ENCODE measurements at regions not wholly inside any gene's neighbourhood (a gene's known extent, or its start where the extent isn't known, plus 50 kb on each side); places are given as distances from the start of the nearest gene placed in this dataset.

DNA sequence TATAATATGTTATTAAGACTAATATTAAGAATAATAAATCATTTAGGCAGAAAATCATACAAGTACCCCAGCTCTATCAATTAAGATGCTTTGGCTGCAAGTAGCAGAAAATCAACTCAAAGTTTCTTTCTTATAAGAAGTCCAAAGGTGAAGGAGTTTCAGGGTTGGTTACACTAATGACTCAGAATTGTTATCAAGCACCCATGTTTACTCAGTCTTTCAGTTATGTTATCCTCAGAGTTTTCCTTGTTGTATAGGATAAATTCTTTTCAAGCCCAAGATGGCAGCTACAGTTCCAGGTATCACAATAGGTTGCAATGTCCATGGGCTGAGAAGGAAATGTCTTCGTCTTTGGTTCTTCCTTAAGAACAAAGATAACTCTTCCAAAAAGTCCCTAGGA is 163.6 kb downstream of the TNFSF18 start:
- no peak for DNase-seq (ENCODE audit: low read depth in 2 of 2)

GRCh38 chr1:172893146-172893841 is 157.4 kb downstream of the TNFSF18 start:
- DNase-seq (ENCODE audit: low read depth in 2 of 2) = no peak

- DNase-seq (ENCODE audit: low read depth in 2 of 2) = no peak
These were observed 156.2 kb downstream of the TNFSF18 start for GRCh38 chr1:172894349-172895049.

- DNase-seq (ENCODE audit: low read depth in 2 of 2) = no peak
These were observed 155.7 kb downstream of the TNFSF18 start for GRCh38 chr1:172895050-172895460.

GRCh38 chr1:172895761-172896160 is 155.0 kb downstream of the TNFSF18 start:
- DNase-seq (ENCODE audit: low read depth in 2 of 2) = no peak

GRCh38 chr1:172897738-172898137 is 153.0 kb downstream of the TNFSF18 start:
- DNase-seq (ENCODE audit: low read depth in 2 of 2) = no peak

DNA sequence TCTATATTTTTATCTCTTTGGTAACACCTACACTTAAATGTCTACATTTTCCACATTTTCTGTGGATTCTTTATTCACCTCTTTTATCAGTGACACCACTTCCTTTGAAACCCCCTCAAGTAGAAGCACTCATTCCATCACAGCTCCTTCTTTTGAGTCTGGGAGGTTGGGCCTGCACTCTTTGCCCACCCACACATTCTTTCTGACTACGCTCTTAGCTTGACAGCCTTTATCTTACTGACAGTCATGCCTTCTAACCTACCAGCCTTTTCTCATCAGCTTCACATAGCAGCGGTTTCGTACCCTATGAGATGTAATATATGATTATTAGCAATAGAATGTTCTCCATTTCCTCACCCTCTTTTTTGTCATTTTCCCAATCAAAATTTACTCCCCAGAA is 151.9 kb downstream of the TNFSF18 start:
- no peak for DNase-seq (ENCODE audit: low read depth in 2 of 2)

DNA sequence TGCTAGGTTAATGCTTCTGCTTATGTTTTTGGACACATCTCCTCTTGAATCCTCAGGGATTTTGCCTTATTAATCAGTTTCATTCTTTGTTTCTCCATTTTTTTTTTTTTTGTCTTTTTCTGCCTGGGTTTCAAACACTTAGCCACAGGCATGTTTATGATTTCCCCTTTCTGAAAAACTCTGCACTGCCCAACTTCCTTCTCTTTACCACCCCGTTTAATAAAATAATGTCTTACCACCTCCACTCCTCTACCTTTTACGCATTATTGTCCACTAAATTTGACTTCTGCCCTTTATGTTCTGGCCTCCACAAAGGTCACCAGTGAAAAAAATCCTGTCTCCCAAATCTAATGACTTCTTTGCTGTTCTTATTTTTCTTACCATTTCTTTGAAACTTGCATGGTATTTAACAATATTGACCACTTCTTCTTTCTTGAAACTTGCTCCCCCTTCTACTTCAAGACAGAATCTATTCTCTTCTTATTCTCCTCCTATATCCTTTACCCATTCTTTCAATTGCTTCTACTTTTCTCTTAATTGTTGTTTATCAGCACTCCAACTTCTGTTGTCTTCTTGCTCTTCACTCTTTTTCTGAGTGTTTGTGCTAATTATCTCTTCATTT is 150.3 kb downstream of the TNFSF18 start:
- DNase-seq (ENCODE audit: low read depth in 2 of 2) = no peak

DNA sequence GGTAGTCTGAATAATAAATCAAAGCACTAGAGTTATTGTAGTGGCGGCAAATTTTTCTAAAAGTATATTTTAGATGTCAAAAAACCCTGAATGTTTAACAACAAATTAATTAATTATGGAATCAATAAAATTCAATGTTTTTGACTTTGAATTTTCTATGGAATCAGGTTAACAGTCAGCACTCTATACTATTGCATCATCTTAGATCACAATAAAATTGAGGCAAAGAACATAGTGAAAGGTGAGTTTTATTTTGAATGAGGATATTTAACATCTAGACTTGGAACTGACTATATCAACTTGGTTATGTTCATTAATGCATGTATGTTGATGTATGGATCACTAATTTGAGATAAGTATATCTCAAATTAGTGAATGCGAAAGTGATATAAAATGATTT is 148.5 kb downstream of the TNFSF18 start:
- no peak for DNase-seq (ENCODE audit: low read depth in 2 of 2)

DNA sequence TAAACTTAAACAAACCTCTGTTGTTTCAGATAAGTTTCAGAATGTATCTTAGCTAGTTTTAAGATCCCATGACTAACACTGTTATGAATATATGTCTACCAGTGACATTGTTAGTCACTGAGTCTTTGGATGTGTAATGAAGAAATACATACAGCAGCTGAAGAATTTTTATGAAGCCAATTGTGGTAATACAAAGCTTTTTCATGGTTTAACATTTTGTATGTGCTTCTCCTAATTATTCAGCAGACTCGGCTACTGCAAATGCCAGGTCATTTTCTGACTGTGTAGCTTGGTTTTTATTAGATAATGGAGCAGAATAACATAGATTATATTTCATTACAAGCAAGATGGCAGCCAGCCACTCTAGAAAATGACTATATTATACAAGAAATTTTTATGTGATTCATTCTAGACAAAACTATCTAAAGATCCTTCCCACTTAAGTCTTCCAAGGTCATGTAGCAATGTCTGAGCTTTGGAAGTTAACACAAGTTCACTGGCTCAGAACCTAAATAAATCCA is 147.8 kb downstream of the TNFSF18 start:
- no peak for DNase-seq (ENCODE audit: low read depth in 2 of 2)

- no peak for DNase-seq (ENCODE audit: low read depth in 2 of 2)
These were observed 147.0 kb downstream of the TNFSF18 start for GRCh38 chr1:172903581-172904220.

DNA sequence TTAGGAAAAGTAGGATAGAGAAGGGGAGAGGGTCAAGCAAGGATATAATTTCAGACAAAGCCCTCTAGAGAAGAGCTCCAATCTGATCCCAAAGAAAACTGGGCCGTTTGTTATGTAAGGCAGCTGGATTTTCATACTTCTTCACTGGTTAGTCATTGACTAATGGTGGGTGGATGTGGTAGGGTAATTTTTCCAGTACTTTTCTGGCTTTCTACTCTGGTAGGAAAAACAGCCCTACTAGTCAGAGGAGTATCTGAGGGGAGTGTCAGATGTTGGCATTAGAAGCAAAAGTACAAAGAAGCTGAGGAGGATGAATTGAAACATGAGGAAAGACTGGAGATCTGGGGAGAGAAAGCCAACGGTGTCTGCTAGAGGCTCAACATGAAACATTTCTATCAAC is 145.3 kb downstream of the TNFSF18 start:
- DNase-seq (ENCODE audit: low read depth in 2 of 2) = no peak

DNA sequence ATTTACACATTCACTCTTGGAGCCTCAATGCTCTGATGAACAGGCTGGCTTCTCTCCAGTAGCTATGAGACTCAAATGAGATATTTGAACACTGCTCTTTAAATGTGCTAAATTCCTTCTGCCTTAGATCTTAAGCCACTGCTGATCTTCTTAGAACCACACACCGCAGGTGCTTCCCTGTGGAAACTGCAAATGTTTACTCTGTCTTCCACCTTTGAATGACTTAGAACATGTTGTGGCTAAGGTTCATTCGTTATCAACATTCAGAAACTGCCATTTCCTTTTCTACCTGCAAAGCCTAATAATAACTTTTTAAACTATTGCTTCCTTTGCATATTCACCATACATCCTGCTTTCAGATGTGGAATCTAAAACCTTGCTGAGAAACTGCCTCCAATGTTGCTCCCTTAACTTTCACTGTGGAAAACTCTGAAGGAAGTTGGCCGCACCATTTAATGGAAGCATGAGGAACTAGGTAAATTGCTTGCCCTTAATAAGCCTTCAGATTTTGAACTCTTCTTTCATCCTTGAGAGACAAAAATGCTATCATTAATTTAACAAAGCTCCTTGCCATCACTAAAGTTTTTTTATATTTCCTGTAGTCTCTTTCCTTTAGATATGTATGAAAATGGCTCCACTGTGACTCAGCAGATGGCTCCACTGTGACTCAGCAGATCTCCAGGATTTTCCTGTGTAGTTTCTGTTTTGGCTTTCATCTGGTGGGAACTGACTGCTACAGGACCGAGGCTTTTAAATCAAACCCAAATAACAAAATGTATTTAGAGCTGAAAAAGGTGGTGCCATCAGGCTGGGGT is 143.8 kb downstream of the TNFSF18 start:
- no peak for DNase-seq (ENCODE audit: low read depth in 2 of 2)

GRCh38 chr1:172907834-172908326 is 142.9 kb downstream of the TNFSF18 start:
- DNase-seq (ENCODE audit: low read depth in 2 of 2) = no peak

DNA sequence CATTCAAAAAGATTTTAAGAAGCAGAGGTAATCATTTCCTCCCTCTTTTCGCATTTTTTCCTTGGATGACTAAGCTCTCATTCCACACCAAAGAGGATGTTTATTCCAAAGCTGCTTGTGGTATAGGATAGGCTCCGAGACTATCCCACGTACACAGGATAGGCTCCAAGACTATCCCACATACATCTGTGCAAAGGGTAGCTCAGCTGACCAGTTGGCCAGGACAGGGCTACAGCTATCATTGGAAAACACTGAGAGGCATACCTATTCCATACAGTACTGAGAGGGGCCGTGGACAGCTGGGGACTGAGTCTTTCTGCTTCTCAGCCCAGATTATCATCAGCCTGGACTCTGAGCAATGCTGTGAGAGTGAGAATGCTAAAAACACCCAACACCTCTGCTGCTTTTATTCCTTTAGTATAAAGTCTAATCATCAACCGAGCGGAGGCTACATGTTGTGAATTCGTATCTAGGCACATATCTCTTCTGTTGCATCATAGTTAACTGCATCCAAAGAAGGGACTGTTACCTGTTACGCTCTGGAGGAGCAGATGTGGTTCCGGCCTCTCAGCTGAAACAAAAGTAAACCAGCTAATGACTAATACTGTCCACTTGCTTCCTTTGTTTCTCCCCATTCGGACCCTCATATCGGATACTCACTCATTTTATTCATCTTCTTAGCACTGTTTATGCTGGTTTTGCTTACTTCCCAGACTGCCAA is 141.0 kb downstream of the TNFSF18 start:
- no peak for DNase-seq (ENCODE audit: low read depth in 2 of 2)

DNA sequence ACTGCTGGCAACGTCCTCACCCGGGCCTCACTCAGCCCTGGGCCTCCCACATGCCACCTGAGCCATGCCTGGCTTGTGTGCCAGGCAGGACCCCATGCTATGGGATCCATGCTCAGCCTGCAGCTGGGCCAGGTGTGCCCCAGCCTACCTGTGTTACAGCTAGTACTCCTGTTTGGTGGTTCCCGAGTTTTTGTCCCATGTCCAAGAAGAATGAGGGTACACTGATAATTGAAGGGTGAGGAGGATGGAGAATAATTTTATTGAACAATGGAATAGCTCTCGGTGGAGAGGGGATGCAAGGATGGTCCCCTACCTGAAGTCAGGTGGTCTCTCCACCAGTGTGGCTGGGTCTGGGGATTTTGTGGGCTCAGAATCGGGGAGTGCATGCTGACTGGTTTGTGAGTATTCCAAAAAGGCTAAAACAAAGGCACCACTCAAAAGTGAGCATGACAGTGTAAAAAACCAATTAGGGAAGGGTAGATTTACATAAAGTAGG is 137.9 kb downstream of the TNFSF18 start:
- DNase-seq (ENCODE audit: low read depth in 2 of 2) = no peak

DNA sequence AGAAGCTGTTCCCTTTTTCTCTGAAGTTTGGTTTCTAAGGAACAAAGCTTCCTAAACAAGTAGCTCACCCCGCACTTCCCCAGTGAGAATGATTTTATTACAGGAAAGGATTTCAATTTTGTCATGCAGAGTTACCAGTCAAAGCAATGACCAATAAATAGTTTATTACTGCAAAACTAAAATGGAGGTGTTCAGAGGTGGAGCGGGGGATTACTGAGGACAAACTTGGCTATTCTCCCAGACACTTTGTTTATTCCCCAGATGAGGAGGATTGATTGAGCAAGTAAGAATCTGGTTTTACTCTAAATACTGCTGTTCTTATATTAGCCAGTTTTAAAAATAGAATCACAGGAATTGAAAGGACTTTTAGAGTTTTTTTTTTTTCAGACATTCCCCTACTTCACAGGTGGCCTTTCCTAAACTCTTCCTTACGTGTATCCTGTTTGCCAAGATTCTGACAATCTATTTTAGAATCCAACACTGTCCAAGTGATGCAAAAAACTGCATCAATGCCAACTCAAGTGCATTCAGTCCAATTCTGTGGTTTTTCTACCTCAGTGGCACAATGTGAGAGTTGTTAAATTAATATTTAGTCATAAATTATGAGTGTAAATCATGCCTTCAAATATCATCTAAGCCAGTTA is 136.1 kb downstream of the TNFSF18 start:
- DNase-seq (ENCODE audit: low read depth in 2 of 2) = no peak

DNA sequence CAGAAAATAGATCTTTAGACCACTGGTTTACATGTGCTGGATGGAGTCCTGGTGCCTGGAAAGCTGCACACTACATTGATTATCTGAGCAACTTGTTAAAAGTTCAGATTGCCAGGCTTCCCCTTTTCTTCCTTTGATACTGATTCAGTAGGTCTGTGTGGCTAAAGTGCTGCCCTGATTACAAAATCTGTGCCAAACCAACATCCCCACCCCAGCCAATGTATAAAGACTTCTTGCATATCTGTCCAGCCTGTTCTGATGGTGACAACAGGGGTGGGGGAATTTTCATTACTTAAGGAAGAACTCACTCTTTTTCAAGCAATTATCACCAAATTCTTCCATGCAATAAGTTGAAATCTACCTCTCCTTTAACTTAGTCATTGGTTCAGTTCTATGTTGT is 135.5 kb downstream of the TNFSF18 start:
- no peak for DNase-seq (ENCODE audit: low read depth in 2 of 2)

DNA sequence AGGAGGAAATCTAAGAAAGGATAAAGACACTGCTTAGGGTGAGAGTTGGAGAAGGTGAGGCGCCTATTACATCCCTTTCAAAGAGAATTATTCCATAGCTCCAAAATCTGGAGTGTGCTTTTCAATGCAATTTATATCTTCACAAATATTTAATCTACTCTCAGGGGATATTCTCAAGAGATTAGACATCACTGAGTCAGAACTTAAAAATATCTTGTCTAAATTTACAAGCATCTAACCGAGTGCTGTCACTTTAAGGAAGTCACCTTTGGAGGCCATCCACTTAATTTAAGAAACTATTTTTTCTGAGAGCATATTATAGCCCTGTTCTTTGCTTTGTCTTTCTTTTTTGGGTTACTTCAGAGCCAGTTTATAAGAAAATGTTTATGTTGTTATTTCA is 134.6 kb downstream of the TNFSF18 start:
- DNase-seq (ENCODE audit: low read depth in 2 of 2) = no peak

- no peak for DNase-seq (ENCODE audit: low read depth in 2 of 2)
These were observed 132.8 kb downstream of the TNFSF18 start for GRCh38 chr1:172917972-172918371.
